ENCODE measurements at regions not wholly inside any gene's neighbourhood (a gene's known extent, or its start where the extent isn't known, plus 50 kb on each side); places are given as distances from the start of the nearest gene placed in this dataset.
A peak's percentile ranks its signal among the peaks of the same experiment; 100 is the strongest.

DNA sequence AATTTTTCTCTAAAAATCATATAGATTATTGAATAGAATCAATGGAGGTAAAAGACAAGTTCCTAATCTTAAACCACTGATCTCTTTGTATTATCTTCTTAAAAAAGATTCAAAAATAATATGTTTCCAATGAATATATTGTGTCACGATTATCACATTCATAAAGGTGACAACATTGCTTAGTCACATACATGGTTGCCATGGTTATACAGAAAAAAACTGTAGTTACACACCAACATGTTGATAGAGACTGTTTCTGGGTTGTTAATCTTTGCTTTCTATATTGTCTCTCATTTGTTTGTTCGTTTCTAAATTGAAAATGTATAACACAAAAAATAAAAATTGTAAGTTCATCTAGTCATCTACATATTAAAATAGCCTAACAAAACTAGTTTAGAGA is 376.0 kb upstream of the ALCAM start:
- Mint-ChIP-seq H3K27ac (no peak overlapping the region), H3K9me3 (peaks cover 2% of the 10 kb centered on the region), H3K4me1 (peaks cover 12% of the 10 kb centered on the region), H3K4me3 (no peak overlapping the region), H3K36me3 (peaks cover 2% of the 10 kb centered on the region), H3K27me3 (ENCODE audit: insufficient read depth, low read depth) (peaks cover 5% of the 10 kb centered on the region)
- H3F3A ChIP-seq (ENCODE audit: low read depth), result no peaks in the 10 kb centered on the region
- no peak overlapping the region for H3K9ac ChIP-seq
- no peak overlapping the region for H3K27ac ChIP-seq
- no peak overlapping the region for H3K4me2 ChIP-seq
- no peak for DNase-seq (ENCODE audit: low spot score)
- no peaks in the 10 kb centered on the region for H4K20me1 ChIP-seq (ENCODE audit: low read depth)
- H3K36me3 ChIP-seq, result no peaks in the 10 kb centered on the region
- no peaks in the 10 kb centered on the region for H3K27me3 ChIP-seq
- H3K79me2 ChIP-seq (ENCODE audit: low read depth), result no peaks in the 10 kb centered on the region
- no peak overlapping the region for H2AFZ ChIP-seq (replicated peaks)
- no peaks in the 10 kb centered on the region for H3K4me1 ChIP-seq
- no peak for TF ChIP-seq EZH2 (IDR thresholded peaks at IDR 0.05)
- TF ChIP-seq EZH2phosphoT487 (IDR thresholded peaks at IDR 0.05), result no peak
- TF ChIP-seq, protein P1, sequence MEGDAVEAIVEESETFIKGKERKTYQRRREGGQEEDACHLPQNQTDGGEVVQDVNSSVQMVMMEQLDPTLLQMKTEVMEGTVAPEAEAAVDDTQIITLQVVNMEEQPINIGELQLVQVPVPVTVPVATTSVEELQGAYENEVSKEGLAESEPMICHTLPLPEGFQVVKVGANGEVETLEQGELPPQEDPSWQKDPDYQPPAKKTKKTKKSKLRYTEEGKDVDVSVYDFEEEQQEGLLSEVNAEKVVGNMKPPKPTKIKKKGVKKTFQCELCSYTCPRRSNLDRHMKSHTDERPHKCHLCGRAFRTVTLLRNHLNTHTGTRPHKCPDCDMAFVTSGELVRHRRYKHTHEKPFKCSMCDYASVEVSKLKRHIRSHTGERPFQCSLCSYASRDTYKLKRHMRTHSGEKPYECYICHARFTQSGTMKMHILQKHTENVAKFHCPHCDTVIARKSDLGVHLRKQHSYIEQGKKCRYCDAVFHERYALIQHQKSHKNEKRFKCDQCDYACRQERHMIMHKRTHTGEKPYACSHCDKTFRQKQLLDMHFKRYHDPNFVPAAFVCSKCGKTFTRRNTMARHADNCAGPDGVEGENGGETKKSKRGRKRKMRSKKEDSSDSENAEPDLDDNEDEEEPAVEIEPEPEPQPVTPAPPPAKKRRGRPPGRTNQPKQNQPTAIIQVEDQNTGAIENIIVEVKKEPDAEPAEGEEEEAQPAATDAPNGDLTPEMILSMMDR (IDR thresholded peaks at IDR 0.05), result no peak
- H3K9me3 ChIP-seq (ENCODE audit: low read depth), result no peaks in the 10 kb centered on the region
- no peak overlapping the region for H3K4me3 ChIP-seq

DNA sequence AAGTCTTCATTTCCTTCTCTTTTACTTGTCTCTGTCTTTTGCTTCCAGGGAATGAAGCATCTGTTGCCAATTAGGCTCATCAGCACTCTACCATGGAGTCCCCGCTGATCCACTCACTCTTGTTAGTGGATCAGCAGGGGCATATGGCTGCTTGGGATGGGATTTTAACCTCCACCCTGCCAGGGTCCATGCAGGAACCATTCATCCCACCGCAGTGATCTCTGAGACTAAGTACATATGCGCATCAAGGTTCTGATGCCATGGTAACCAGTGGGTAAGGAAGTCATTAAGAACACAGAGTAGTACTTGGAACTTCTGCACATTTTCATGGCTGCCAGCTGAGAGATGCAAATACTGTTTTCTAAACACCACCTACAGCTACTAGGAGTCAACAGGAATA is 374.0 kb upstream of the ALCAM start:
- Mint-ChIP-seq H3K27me3 (ENCODE audit: insufficient read depth, low read depth) (peaks cover 5% of the 10 kb centered on the region), H3K4me3 (no peak overlapping the region), H3K27ac (peak overlapping the region; percentile 42), H3K9me3 (peaks cover 4% of the 10 kb centered on the region), H3K36me3 (peaks cover 2% of the 10 kb centered on the region), H3K4me1 (peaks cover 12% of the 10 kb centered on the region)
- no peak for TF ChIP-seq EZH2phosphoT487 (IDR thresholded peaks at IDR 0.05)
- Histone ChIP-seq H2AFZ (replicated peaks) (peak overlapping the region; percentile 19), H3K4me1 (no peaks in the 10 kb centered on the region), H3K27me3 (no peaks in the 10 kb centered on the region), H4K20me1 (ENCODE audit: low read depth) (no peaks in the 10 kb centered on the region), H3K4me2 (no peak overlapping the region), H3K27ac (no peak overlapping the region), H3K4me3 (no peak overlapping the region), H3K79me2 (ENCODE audit: low read depth) (no peaks in the 10 kb centered on the region), H3K9me3 (ENCODE audit: low read depth) (no peaks in the 10 kb centered on the region), H3K36me3 (no peaks in the 10 kb centered on the region), H3F3A (ENCODE audit: low read depth) (no peaks in the 10 kb centered on the region), H3K9ac (no peak overlapping the region)
- DNase-seq (ENCODE audit: low spot score), result peak; percentile 15

DNA sequence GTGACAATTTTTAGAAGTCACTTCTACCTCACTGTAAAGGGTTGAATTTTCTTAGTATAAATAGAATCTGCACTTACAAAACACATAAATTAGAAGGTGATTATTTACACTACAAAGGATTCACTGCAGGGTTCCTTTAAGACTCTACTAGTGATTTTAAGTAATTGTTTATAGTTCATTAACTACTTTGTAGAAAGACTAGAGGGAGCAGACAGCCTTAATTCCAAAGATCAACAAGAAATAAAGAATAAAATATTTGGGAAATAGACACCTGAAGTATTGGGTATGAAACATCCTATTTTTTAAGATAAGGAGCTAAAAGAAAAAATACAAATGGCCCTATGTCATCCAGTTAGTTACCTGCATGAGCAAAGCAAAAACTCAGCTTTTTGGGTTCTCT is 360.5 kb upstream of the ALCAM start:
- H3F3A ChIP-seq (ENCODE audit: low read depth), result no peaks in the 10 kb centered on the region
- Mint-ChIP-seq H3K27me3 (ENCODE audit: insufficient read depth, low read depth) (no peaks in the 10 kb centered on the region), H3K4me1 (no peaks in the 10 kb centered on the region), H3K36me3 (no peaks in the 10 kb centered on the region), H3K4me3 (no peak overlapping the region), H3K27ac (no peak overlapping the region), H3K9me3 (no peaks in the 10 kb centered on the region)
- no peak overlapping the region for H2AFZ ChIP-seq (replicated peaks)
- no peaks in the 10 kb centered on the region for H3K27me3 ChIP-seq
- no peaks in the 10 kb centered on the region for H3K9me3 ChIP-seq (ENCODE audit: low read depth)
- no peaks in the 10 kb centered on the region for H3K36me3 ChIP-seq
- no peaks in the 10 kb centered on the region for H4K20me1 ChIP-seq (ENCODE audit: low read depth)
- H3K4me3 ChIP-seq, result no peak overlapping the region
- H3K27ac ChIP-seq, result no peak overlapping the region
- H3K9ac ChIP-seq, result no peak overlapping the region
- H3K4me1 ChIP-seq, result peaks cover 16% of the 10 kb centered on the region
- H3K4me2 ChIP-seq, result peak overlapping the region; percentile 54
- H3K79me2 ChIP-seq (ENCODE audit: low read depth), result no peaks in the 10 kb centered on the region
- TF ChIP-seq, protein P1 (IDR thresholded peaks at IDR 0.05), result no peak
- peak; percentile 94 for TF ChIP-seq EZH2phosphoT487 (IDR thresholded peaks at IDR 0.05)
- DNase-seq (ENCODE audit: low spot score), result peak; percentile 39

DNA sequence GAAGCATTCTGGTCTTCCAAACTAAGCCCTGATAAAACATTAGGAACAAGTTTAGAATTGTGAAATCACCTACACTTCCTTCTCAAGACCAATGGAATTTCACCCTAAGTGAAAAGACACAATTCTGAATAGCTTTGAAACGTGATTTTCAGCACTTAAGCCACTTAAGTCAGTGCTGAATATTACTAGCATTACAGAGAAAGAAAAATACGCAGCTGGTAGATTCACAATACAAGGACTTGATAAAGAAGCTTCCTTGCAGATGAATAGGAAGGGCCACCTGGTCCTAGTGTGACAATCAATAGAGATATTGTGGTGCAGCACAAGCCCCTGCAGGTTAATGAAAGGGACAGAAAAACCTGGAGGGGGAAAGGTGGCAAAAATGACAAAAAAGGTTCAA is 353.1 kb upstream of the ALCAM start:
- H3K27ac Mint-ChIP-seq, result no peak overlapping the region

More for the DNA sequence above, 353.1 kb upstream of the ALCAM start:
- H3K27ac ChIP-seq, result peak overlapping the region; percentile 27
- H3K9me3 ChIP-seq (ENCODE audit: low read depth), result no peaks in the 10 kb centered on the region
- Mint-ChIP-seq H3K4me3 (no peak overlapping the region), H3K27me3 (ENCODE audit: insufficient read depth, low read depth) (no peaks in the 10 kb centered on the region), H3K9me3 (no peaks in the 10 kb centered on the region), H3K36me3 (no peaks in the 10 kb centered on the region), H3K4me1 (peaks cover 10% of the 10 kb centered on the region)
- no peaks in the 10 kb centered on the region for H4K20me1 ChIP-seq (ENCODE audit: low read depth)
- no peak for TF ChIP-seq EZH2phosphoT487 (IDR thresholded peaks at IDR 0.05)
- TF ChIP-seq, protein P1 (IDR thresholded peaks at IDR 0.05), result no peak
- TF ChIP-seq EZH2 (IDR thresholded peaks at IDR 0.05), result no peak
- H3K9ac ChIP-seq, result no peak overlapping the region
- H3K4me3 ChIP-seq, result no peak overlapping the region
- H3K79me2 ChIP-seq (ENCODE audit: low read depth), result no peaks in the 10 kb centered on the region
- H3K36me3 ChIP-seq, result no peaks in the 10 kb centered on the region
- peaks cover 19% of the 10 kb centered on the region for H3F3A ChIP-seq (ENCODE audit: low read depth)
- no peak overlapping the region for H2AFZ ChIP-seq (replicated peaks)
- DNase-seq (ENCODE audit: low spot score), result peak; percentile 7
- no peaks in the 10 kb centered on the region for H3K27me3 ChIP-seq
- no peak overlapping the region for H3K4me2 ChIP-seq
- H3K4me1 ChIP-seq, result peaks cover 18% of the 10 kb centered on the region

All from neural progenitor cell (in vitro differentiated cells).